HepG2 (cell line): ENCODE measurements at regions not wholly inside any gene's neighbourhood (a gene's known extent, or its start where the extent isn't known, plus 50 kb on each side); places are given as distances from the start of the nearest gene placed in this dataset.
A peak's percentile ranks its signal among the peaks of the same experiment; 100 is the strongest.

ENCODE experiments used
- ATAC-seq: fragments of 200-7000 bp; cut with Tn5 transposase; 3 replicates; pipeline ENCODE4 v1.9.1; 2020; ENCODE audit warnings: mild to moderate bottlenecking, moderate library complexity
- BruUV-seq: library from RNA; stranded (reverse); fragments of 400-500 nt; replicated peaks from 2 replicates; lab custom pipeline; 2021; lab: Mats Ljungman, UMichigan
- CTCF ChIA-PET: fragments of 300-600 bp; formaldehyde crosslinking; extraction: SDS; loops from one replicate; lab custom pipeline; 2021; ENCODE audit warnings: low total read pairs, inconsistent platforms, low intra/inter-chr PET ratio; lab: Yijun Ruan, JAX
- POLR2A ChIA-PET: fragments of 350-600 bp; sonication (Branson Sonifier 250); formaldehyde crosslinking; loops from one replicate; lab custom pipeline; 2020; ENCODE audit warnings: antibody characterized with exemption, inconsistent platforms; lab: Yijun Ruan, JAX
- DNase-seq: peaks from one replicate; pipeline ENCODE4 v3.0.0-alpha.2; 2015; ENCODE audit warnings: low spot score
- FAIRE-seq: peaks from 3 replicates; lab custom pipeline; 2011; peaks lifted over from hg19 to GRCh38; lab: Jason Lieb, UNC
- H2AFZ ChIP-seq: one replicate; pipeline ENCODE4 v1.6.1; 2011; ENCODE audit warnings: low read length, inconsistent platforms
- H3K27ac ChIP-seq: fragments of 300-600 bp; 3 replicates; pipeline ENCODE4 v1.8.0; 2011; ENCODE audit warnings: mixed run types, mild to moderate bottlenecking, mixed read lengths, low read length, inconsistent platforms; ENCODE audit not compliant: insufficient read depth; ENCODE audit errors: extremely low read length
- H3K27me3 ChIP-seq, 2 experiments: fragments of 200-600 bp in 1 of 2; 2 replicates in 1 of 2; 3 replicates in 1 of 2; pipeline versions ENCODE4 v1.6.0 to v1.8.0; 2011; ENCODE audit warnings: low read length in 2 of 2, mild to moderate bottlenecking in 2 of 2, moderate library complexity in 2 of 2, inconsistent platforms in 1 of 2; ENCODE audit not compliant: insufficient read depth in 2 of 2, control insufficient read depth in 1 of 2
- H3K36me3 ChIP-seq, 2 experiments: fragments of 200-600 bp in 1 of 2; replicated peaks in 1 of 2; 2 replicates in 1 of 2; 3 replicates in 1 of 2; pipeline versions ENCODE4 v1.5.1 to v1.8.0; 2011; ENCODE audit warnings: low read length in 2 of 2, inconsistent platforms in 1 of 2; ENCODE audit not compliant: insufficient read depth in 2 of 2, control insufficient read depth in 1 of 2
- H3K4me1 ChIP-seq: 2 replicates; pipeline ENCODE4 v1.5.1; 2012; ENCODE audit warnings: low read length, inconsistent platforms; ENCODE audit not compliant: insufficient read depth
- H3K4me2 ChIP-seq: 2 replicates; pipeline ENCODE4 v1.6.0; 2011; ENCODE audit warnings: low read depth, low read length, inconsistent platforms
- H3K4me3 ChIP-seq, 3 experiments: fragments of 200-600 bp in 1 of 3; sonication (generic), shearing (Covaris generic) in 1 of 3; replicated peaks in 1 of 3; 2 replicates each; pipeline ENCODE4 v1.5.1; 2011 to 2016; ENCODE audit warnings: low read length in 3 of 3, inconsistent platforms in 2 of 3, low read depth in 2 of 3, mild to moderate bottlenecking in 2 of 3, control low read depth in 1 of 3, mixed read lengths in 1 of 3; ENCODE audit not compliant: insufficient read depth in 1 of 3
- H3K79me2 ChIP-seq: one replicate; pipeline ENCODE4 v1.6.1; 2011; ENCODE audit warnings: low read length, inconsistent platforms; ENCODE audit not compliant: insufficient read depth
- H3K9ac ChIP-seq: 2 replicates; pipeline ENCODE4 v1.6.0; 2011; ENCODE audit warnings: mild to moderate bottlenecking, low read depth, low read length, inconsistent platforms; ENCODE audit not compliant: insufficient read depth
- H3K9me3 ChIP-seq: 2 replicates; pipeline ENCODE4 v1.5.1; 2012; ENCODE audit warnings: mild to moderate bottlenecking, low read length
- H4K20me1 ChIP-seq: 2 replicates; pipeline ENCODE4 v1.6.0; 2011; ENCODE audit warnings: inconsistent platforms, mild to moderate bottlenecking, low read length, moderate library complexity; ENCODE audit not compliant: insufficient read depth
- CEBPB ChIP-seq: IDR thresholded peaks from 2 replicates; pipeline ENCODE4 v1.6.1; 2011; ENCODE audit warnings: low read depth, low read length, improper control_type of control experiment, borderline replicate concordance
- PTBP1 ChIP-seq: fragments of 200-400 bp; formaldehyde crosslinking; IDR thresholded peaks from 2 replicates; pipeline ENCODE4 v1.6.1; 2018; ENCODE audit warnings: low read length, low read depth; ENCODE audit not compliant: poor library complexity, severe bottlenecking
- THAP8 ChIP-seq: sonication (generic); formaldehyde crosslinking; IDR thresholded peaks from 2 replicates; pipeline ENCODE4 v1.5.1; 2020; ENCODE audit warnings: missing genetic modification reagents, mild to moderate bottlenecking, borderline replicate concordance
- ZBTB42 ChIP-seq: sonication (generic); formaldehyde crosslinking; IDR thresholded peaks from 2 replicates; pipeline ENCODE4 v1.5.0; 2020; ENCODE audit warnings: mild to moderate bottlenecking, missing genetic modification reagents
- ZBTB46 ChIP-seq: sonication (generic); formaldehyde crosslinking; IDR thresholded peaks from 2 replicates; pipeline ENCODE4 v1.4.0; 2020; ENCODE audit warnings: mild to moderate bottlenecking, missing genetic modification reagents, borderline replicate concordance
- ZNF30 ChIP-seq: sonication (generic); formaldehyde crosslinking; IDR thresholded peaks from 2 replicates; pipeline ENCODE4 v1.5.0; 2020; ENCODE audit warnings: mild to moderate bottlenecking, missing genetic modification reagents
- ZNF513 ChIP-seq: sonication (generic); formaldehyde crosslinking; conservative IDR thresholded peaks from 2 replicates; pipeline ENCODE4 v1.5.0; 2020; ENCODE audit warnings: missing genetic modification reagents
- ZNF792 ChIP-seq: IDR thresholded peaks from 2 replicates; pipeline ENCODE4 v1.6.1; 2016
- WGBS: methylation state at CpG from one replicate; pipeline ENCODE4 v1.1.6; 2017; ENCODE audit warnings: low lambda C conversion rate; 5-methylcytosine and 5-hydroxymethylcytosine counted together
- in situ Hi-C: cut with HindIII; loops from 2 replicates; pipeline ENCODE4 v1.10.0; 2017; ENCODE audit warnings: low pct_unique_long_range_greater_than_20kb; ENCODE audit not compliant: extremely low pct_ligation_motif_present
- intact Hi-C: fragments of 100-400 bp; cut with micrococcal nuclease; formaldehyde crosslinking; loops from one replicate; pipeline ENCODE4 v1.10.0; 2022; ENCODE audit not compliant: unreplicated experiment

- TF ChIP-seq CEBPB, result peak; percentile 25; the same call in 1 of the 2 replicates
- no peak for TF ChIP-seq ZNF30 (CRISPR knock-in tag)
- TF ChIP-seq THAP8 (CRISPR knock-in tag), result no peak
- TF ChIP-seq PTBP1, result no peak
- no peak for TF ChIP-seq ZNF513 (CRISPR knock-in tag)
These were observed 194.8 kb downstream of the SYK start (continued) for GRCh38 chr9:90996154-90997065.

GRCh38 chr9:90998573-90998972 is 197.0 kb downstream of the SYK start:
- Histone ChIP-seq H3K4me1 (no peaks in the 10 kb centered on the region), H4K20me1 (no peaks in the 10 kb centered on the region), H3K79me2 (no peaks in the 10 kb centered on the region), H3K27me3 (no peaks in the 10 kb centered on the region), H3K36me3 (no peaks in the 10 kb centered on the region), H2AFZ (no peak overlapping the region), H3K9me3 (no peaks in the 10 kb centered on the region), H3K4me2 (no peak overlapping the region), H3K4me3 (no peak overlapping the region), H3K27ac (no peak overlapping the region)
- ATAC-seq, result no peak
- WGBS, result 84% methylated on average over 7 of the region's 7 CpGs
- CTCF ChIA-PET, result no interaction called here
- FAIRE-seq, result no peak
- BruUV-seq, result no TSS peak
- TF ChIP-seq ZBTB46, result no peak
- TF ChIP-seq ZNF792 (CRISPR knock-in tag), result no peak
- TF ChIP-seq ZBTB42 (CRISPR knock-in tag), result no peak
- TF ChIP-seq, all 625 proteins: peak for 0
- POLR2A ChIA-PET, result no interaction called here
- no peak for DNase-seq
- no peak overlapping the region for H3K9ac ChIP-seq
- intact Hi-C loops, result no loop called here
- in situ Hi-C loops, result no loop called here
